ENCODE measurements at regions not wholly inside any gene's neighbourhood (a gene's known extent, or its start where the extent isn't known, plus 50 kb on each side); places are given as distances from the start of the nearest gene placed in this dataset.

DNA sequence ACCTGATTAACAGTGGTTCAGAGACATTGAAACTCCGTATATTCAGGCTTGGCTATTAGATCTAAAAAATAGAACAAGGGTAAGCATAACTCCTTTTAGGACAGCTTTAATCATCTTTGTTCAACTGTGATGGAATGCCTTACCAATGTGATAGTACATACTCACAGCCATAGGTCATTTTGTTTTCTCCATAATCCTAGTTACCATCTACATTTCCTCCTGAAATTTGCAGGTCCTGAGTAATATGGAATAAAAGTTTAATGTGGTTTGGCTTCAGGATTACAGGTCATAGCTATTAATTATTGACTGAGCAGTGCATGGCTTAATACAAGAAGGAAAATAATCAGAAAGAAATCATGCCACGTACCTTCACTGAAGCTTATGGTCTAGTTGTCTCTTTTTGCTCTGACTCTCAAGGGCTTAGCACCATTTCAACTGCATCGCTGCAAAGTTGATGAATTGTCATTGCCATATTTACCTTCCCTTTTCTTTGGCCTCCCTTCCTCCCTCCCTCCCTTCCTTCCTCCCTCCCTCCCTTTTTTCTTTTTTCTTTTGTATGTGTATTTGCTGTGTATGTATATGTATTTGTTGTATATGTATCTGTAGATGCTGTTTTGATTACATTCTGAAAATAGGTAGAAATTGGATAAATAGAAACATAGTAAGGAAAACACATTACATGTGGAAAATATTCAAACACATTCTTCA lies 250.9 kb upstream of the ZNF608 start:
- in situ Hi-C loops (cut with HindIII; ENCODE audit: low sequenced_read_pairs), result no loop called here

DNA sequence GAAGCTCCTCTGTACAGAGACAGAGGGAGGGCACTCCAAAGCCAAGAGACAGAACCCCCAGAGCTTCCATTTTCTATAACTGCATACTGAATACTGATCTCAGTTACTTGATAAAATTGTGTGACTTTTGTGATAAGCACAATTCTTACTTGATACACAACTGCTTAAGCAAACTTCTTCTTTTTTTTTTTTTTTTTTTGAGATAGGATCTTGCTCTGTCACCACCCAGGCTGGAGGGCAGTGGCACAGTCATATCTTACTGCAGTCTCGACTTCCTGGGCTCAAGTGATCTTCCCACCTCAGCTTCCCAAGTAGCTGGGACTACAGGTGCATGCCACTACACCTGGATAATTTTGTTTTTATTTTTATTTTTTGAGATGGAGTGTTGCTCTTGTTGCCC lies 252.1 kb upstream of the ZNF608 start:
- in situ Hi-C loops (cut with HindIII; ENCODE audit: low sequenced_read_pairs), result no loop called here

DNA sequence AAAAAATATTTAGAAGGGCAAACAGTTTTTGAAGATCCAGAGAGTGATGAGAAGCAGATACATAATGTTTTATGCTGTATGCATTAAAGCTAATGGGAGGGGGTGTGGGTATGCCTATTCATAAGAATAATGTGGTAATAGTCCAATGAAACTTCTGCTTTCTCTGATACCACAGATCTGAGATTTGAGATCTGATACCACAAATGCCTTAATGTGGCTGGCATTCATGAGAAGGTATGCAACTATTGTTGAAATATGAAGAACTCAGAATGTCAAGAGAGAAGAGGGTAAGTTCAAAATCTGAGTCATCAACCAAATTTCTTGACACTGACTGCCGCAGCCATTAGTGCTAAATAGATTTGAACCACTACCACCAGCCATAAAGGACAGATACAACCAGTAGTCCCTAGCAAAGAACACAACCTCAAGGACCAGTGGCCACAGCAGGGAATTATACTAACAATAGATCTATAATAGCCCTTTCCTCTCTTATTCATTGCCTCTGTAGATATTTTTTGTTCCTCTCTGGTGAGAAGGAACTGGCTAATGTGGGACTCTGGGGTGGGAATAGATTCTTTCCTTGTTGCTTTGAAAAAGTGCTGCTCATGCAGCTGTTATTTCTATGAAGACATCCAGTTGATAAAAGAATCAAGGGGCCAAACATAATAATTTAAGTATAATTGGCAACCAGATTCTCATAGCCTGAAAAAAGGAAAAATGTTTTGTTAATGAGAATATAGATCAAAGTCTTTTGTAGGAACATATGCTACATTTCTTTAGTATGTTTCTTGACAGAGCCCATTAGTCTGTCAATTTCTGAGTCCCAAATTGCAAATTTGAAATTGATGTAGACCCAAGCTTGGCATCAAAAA lies 256.5 kb upstream of the ZNF608 start:
- in situ Hi-C loops (cut with HindIII; ENCODE audit: low sequenced_read_pairs), result no loop called here

DNA sequence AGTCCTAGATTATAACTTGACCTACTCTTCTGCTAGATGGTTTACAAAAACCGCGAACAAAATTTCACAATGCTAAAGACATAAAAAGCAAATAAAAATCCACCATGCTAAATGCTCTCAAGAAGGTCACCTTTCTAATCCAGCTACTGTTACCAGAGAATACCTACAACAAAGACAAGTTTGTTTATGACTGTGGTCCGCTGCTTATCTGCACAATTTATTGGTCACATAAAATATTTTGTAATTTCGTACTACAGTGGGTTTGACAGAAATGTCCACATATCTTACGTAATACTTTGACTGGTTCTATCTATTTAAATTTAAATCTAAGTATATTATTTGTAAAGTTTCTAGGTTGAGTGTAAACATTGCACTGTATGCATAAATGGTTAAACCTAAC lies 257.6 kb upstream of the ZNF608 start:
- in situ Hi-C loops (cut with HindIII; ENCODE audit: low sequenced_read_pairs), result no loop called here

DNA sequence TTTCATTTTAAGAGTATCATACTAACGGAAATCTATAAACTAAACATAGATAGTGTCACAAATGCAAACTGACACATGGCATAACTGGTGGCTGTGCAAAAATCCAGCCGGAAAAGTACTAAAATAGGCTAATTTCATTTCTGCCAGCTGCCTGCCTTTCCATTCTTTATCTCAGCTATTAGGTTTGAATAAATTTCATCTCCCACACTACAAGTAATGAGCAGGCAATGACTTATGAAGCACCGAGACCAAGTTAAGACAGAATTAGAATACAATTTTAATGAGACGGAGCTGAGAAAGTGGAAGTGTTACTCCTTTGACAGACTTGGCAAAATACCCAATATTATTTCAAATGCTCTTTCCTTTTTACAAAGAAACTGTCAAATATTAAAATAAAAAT lies 258.8 kb upstream of the ZNF608 start:
- in situ Hi-C loops (cut with HindIII; ENCODE audit: low sequenced_read_pairs), result no loop called here

DNA sequence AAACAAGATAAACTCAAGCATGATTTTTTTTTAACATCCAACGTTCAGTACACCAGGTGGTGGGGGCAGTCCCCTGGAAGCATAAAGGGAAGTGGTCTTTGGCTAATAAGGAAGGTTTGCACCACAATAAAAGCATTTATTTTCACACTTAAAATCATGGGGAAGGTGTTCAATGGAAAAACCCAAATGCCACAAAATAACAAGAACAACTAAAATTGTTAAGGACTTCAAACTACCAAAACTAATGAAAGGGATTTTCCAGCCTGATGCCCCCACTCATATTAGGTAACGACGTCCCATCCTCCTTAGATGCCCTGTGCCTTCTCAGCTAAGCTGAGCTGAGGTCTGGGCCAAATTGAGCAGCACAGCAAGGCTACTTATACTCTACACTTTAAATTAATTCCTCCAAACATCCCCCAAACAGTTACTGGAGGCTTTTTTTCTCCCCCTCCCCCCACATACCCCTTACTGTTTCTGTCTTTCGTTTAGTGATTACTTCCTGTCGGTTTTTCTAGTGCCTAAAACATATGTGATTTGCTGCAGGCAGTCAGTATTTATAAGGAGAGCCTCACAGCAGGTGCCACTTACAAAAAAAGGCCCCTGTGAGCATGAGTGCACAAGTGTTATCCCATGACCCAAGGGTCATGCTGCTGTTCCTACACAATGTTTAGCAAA lies 259.7 kb upstream of the ZNF608 start:
- in situ Hi-C loops (cut with HindIII; ENCODE audit: low sequenced_read_pairs), result no loop called here

DNA sequence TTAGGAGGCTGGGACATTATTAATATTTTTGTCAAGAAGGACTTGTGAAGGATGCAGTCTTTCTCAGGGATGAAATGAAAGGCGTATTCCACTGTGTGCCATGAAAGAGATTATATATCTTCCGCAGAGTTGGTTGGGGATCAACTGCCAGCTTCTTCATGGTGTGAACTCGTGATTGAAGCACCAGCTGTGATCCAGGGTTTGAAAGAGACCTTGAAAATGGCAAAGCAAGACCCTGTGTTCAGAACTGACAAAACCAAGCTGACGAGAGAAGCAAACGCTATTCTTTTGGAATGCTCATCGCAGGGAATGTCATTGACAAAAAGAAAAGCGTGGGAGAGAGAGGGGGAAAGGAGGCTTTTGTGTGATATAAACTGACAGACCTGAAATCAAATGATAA lies 263.9 kb upstream of the ZNF608 start:
- in situ Hi-C loops (cut with HindIII; ENCODE audit: low sequenced_read_pairs), result no loop called here

DNA sequence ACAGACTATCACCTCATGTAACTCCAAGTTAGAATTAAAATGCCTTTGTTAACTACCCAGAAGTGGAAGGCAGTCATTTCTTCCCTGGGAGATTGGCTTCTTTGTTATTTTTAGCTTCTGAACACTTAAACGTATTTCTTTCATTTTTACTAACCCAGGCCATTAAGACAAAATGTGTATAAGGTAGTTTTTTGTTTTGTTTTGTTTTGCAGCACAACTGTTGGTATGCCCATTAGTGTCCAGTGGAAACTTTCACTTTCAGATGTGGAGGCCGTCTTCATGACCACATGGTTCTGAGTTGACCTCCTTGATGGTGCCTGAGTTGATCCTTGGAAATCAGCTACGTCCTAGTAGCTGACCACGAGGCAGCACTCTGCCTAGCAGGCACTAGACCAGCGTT lies 264.6 kb upstream of the ZNF608 start:
- in situ Hi-C loops (cut with HindIII; ENCODE audit: low sequenced_read_pairs), result no loop called here

DNA sequence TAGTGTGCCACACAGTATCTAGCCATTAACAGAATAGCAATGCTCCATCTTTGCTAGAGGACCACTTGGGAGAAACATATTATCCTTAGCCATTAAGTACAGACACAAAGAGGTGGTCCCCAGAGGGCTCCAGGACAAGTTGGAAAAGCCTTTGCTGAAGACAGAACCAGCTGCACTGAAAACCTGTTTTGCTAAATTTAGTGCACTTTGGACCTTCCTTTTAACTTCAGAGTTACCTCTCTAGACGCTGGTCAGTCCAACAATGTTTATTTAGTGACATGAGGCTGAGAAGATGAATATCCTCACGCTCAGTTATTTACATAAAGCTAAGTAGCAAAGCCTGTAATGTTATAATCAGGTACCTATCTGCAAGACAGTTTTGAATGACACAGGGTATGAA lies 265.0 kb upstream of the ZNF608 start:
- in situ Hi-C loops (cut with HindIII; ENCODE audit: low sequenced_read_pairs), result no loop called here

DNA sequence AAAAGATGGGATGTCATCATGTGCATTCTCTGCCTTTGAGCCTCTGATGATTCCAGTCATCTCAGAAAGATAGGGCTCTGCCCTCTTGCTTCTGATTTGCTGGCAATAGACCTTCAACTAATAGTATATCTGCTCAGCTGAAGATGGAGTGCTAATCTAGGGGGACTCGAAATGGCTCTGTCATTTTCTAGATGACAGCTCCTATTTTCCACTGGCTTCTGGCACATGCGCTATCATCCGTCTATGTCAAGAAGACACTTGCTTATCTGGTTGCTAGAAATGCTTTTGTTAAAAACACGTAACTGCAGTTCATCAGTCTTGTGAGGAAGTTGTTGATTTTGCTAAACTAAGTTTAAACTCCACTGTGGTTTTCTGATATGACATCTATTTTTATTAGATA lies 265.5 kb upstream of the ZNF608 start:
- in situ Hi-C loops (cut with HindIII; ENCODE audit: low sequenced_read_pairs), result no loop called here

DNA sequence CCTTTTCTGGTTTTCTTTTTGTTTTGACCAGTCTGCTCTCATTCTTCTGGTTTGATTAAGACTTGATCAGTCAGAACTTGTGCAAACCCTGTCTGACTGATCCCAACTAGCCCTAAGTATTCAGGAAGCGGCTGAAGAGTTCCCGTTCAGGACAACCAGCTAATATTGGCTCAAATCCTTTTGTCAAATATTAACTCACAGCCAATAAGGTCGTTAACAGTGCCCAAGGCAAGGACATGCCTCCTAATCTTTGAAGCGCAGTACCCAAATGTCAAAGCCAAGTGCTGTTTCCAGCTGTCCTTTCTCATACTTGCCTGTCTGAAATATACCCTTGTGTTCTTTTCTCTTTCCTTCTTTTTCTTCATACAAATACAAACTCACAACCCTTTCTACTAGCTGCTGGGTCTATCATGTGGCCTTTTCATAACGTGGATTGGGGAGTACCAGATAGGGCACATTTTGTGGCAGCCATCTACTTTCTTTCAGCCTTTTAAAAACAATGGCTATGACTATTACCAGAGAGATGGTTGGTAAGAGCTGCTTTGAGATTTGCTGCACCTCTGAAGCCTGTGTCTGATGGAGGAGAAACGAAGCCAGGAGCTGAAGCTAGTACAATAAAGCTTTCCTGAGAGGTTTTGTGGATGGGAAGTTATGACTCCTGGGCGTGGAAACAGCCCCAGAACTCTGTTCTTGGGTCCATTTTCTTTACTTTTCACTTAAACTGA lies 266.4 kb upstream of the ZNF608 start:
- in situ Hi-C loops (cut with HindIII; ENCODE audit: low sequenced_read_pairs), result no loop called here

DNA sequence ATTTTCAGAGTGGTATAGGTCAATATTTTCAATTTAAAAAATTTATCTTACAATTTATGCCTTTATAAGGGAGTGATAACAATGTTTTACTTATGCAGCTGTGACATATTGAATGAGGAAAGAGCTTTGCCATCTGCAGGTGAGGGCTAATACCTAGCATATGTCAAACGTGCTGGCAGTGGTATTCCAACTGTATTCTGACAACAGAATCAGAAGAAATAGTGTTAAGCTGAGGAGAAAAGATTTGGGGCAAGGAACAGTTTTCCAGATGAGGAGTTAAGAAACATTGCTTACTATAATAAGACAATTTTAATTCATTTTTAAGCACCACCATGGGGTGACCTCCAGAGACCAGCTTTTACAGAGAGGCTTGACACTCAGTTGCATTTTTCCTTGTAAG lies 267.8 kb upstream of the ZNF608 start:
- in situ Hi-C loops (cut with HindIII; ENCODE audit: low sequenced_read_pairs), result no loop called here

DNA sequence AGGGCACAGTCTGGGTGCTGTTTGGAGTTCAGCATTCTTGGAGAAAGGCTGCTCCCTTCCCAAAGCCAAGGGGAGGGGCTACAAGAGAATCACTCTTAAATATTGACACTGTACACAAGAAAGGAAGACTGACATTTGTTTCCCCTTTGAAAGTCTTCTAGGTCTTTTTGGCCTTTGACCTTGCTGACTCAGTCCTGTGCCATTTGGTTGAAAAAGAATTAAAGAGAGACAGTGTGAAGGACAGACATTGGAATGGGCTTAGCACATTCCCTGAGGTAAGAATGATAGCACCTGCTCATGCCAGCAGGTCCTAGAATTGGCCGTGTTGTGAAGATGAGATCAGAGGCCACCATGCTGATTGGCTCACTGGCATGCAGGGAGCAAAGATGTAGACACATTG lies 271.4 kb upstream of the ZNF608 start:
- in situ Hi-C loops (cut with HindIII; ENCODE audit: low sequenced_read_pairs), result no loop called here

DNA sequence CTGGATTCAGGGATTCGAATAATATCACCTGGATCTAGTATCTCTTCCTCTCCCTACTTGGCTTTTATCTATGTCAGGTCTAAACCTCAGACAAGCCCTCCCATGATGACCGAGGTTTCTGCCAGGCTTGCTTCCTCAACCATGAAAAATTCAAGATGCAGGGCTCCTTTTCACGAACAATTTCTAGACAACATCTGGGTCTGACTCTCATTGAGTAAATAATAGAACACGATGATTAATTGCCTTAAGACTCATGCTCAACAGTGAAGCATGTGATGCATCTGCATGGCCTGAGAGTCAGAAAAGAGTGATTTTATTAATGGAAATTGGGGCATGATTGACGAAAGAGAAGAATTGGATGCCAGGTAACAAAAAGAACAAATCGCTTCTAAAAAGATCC lies 277.2 kb upstream of the ZNF608 start:
- in situ Hi-C loops (cut with HindIII; ENCODE audit: low sequenced_read_pairs), result no loop called here

DNA sequence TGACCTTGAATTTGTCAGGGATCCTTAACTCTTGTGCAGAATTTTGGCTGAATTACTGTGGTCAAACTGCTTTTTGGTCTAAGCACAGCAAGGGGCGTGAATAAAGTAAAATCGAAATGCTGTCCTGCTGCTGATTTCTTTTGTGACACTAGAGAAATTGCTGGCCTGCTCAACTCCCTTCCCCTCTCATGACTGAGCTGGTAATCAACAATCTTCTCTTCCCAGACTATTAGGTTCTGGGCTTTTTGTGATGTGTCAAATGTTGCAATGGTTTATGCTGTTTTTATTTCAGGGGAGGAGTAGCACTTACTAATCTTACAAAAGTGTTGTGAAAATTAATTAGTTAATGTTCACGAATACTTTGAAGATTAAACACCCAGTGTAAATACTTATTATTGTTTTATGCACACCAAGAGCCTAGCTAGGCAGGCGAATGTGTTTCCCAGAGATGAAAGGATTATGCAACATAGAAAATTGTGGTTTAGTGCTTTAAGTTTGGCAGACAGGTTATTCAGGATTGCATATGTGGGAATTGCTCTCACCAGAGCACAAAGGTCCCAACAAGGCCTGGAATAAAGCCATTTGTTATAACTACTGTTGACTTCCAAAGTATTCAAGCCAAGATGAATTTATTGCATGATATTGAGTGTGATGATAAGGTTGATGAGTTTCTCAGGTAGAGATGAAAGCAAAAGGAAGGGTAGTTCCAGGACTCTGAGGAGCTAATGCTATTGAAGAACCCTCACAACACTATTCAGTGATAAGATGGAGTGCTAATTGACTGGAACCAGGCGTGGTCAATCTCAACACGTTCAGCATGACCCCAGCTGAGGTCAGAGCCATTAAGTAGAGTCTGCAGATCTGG lies 280.7 kb upstream of the ZNF608 start:
- in situ Hi-C loops (cut with HindIII; ENCODE audit: low sequenced_read_pairs), result no loop called here

DNA sequence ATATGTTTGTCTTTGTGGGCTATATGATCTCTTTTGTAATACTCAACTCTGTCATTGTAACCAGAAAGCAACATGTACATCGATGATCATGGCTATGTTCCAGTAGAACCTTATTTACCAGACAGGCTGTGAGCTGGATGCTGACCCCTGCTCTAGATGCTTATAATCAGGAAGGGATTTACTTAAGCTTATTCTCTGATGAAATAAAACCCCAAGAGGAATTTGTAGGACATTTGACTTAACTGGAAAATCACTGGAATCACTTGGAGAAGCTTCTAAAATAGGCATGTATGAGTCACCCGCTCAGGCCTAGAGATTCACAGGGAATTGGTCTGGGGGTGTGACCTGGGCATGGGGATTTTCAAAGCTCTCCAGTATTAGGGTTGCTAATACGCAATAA lies 285.8 kb upstream of the ZNF608 start:
- in situ Hi-C loops (cut with HindIII; ENCODE audit: low sequenced_read_pairs), result no loop called here

DNA sequence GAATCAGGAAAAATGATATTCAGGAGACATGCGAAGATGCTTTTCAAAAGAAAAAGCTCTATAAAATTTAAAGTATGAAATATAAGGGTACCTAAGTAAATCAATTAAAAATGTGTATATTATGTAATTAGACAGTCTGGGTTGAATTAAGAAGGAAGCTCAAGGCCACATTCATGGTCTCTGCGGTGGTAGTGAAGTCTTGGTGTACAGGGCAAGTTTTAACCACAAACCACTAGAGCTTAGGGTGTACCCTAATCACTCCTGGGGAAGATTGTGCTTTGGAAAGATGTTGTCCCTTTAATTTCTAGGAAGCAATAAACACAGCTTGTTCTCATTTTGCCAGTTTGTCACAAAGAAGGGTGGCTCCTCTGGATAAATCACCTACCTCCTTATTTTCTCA lies 287.2 kb upstream of the ZNF608 start:
- in situ Hi-C loops (cut with HindIII; ENCODE audit: low sequenced_read_pairs), result no loop called here

DNA sequence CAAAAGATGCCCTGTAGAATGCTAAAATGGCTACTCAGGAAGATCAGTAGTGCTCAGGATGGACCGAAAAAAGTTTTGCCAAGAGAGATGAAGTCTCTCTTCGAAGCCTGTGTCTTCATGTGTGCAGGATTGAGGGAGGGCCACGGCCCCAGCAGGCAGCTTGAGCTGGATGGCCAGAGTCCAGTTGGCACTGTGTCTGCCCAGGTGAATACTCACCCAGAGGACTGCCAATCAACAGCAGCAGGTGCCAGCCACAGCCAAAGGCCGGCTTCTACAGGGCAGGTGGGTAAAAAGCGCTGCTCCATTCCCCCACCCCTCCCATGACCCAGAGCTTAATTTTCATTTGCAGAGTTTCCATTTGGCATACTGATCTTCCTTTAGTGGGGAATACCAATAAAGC lies 287.9 kb upstream of the ZNF608 start:
- in situ Hi-C loops (cut with HindIII; ENCODE audit: low sequenced_read_pairs), result no loop called here

DNA sequence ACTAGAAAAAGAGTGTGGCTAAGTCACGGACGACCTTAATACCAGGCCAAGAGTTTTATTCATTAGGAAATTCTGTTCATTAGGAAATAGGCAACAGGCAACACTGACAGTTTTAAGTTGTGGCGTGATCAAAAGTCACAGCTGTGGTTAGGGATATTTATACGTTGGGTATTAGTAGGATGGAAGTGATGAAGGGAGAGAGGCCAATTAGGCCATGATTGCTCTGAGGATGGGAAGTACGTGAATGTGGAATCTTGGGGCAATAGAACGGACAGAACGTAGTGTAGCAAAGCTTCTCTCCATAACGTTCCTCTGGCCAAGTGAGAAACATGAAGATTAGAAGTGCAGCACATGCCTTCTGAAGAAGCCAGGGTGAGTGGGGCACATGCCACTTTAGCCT lies 290.1 kb upstream of the ZNF608 start:
- in situ Hi-C loops (cut with HindIII; ENCODE audit: low sequenced_read_pairs), result no loop called here

DNA sequence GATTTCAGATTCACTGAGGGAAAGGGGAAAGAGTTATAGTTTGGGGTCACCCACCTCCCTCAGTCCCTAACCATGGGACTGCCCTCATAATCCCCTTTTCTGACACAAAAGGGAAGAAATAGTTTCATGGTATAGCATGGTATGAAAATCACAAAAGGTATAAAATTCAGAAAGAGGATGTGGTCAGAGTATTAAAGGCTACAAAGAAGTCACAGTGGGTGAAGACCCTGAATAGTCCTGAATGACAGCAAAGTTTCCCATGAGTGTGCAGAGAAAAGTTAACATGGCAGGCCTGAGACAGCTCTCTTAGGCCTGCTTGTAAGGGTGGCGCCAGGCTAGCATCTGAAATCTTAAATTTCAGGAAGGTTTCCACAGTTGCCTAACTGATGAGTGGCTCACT lies 290.6 kb upstream of the ZNF608 start:
- in situ Hi-C loops (cut with HindIII; ENCODE audit: low sequenced_read_pairs), result no loop called here

All from DLD1 (cell line).